Activated CD4-positive, alpha-beta memory T cell treated with anti-CD3 and anti-CD28 coated beads for 36 hours (primary cell): ENCODE measurements at regions not wholly inside any gene's neighbourhood (a gene's known extent, or its start where the extent isn't known, plus 50 kb on each side); places are given as distances from the start of the nearest gene placed in this dataset.

Source experiments
- CTCF ChIA-PET: fragments of 350-600 bp; sonication (Branson Sonifier 250); formaldehyde crosslinking; loops from one replicate; lab custom pipeline; 2021; ENCODE audit warnings: antibody characterized with exemption, inconsistent platforms; lab: Charles Lee
- POLR2A ChIA-PET: fragments of 350-600 bp; sonication (Branson Sonifier 250); formaldehyde crosslinking; loops from one replicate; lab custom pipeline; 2021; ENCODE audit warnings: antibody characterized with exemption; lab: Charles Lee
- DNase-seq: peaks from one replicate; pipeline ENCODE4 v3.0.0-alpha.2; 2020
- H3K27ac Mint-ChIP-seq: one replicate; pipeline ENCODE4 v1.8.0; 2021; ENCODE audit warnings: mixed read lengths
- H3K27me3 Mint-ChIP-seq: one replicate; pipeline ENCODE4 v1.8.0; 2021; ENCODE audit warnings: mixed read lengths
- H3K36me3 Mint-ChIP-seq: one replicate; pipeline ENCODE4 v1.8.0; 2021; ENCODE audit warnings: mixed read lengths
- H3K4me1 Mint-ChIP-seq: one replicate; pipeline ENCODE4 v1.8.0; 2021; ENCODE audit warnings: low read depth, mixed read lengths
- H3K4me3 Mint-ChIP-seq: one replicate; pipeline ENCODE4 v1.8.0; 2021; ENCODE audit warnings: mild to moderate bottlenecking, mixed read lengths
- H3K9me3 Mint-ChIP-seq: one replicate; pipeline ENCODE4 v1.8.0; 2021; ENCODE audit warnings: mixed read lengths
- intact Hi-C: fragments of 100-400 bp; cut with micrococcal nuclease; formaldehyde crosslinking; loops from one replicate; pipeline ENCODE4 v1.15.1; 2023

DNA sequence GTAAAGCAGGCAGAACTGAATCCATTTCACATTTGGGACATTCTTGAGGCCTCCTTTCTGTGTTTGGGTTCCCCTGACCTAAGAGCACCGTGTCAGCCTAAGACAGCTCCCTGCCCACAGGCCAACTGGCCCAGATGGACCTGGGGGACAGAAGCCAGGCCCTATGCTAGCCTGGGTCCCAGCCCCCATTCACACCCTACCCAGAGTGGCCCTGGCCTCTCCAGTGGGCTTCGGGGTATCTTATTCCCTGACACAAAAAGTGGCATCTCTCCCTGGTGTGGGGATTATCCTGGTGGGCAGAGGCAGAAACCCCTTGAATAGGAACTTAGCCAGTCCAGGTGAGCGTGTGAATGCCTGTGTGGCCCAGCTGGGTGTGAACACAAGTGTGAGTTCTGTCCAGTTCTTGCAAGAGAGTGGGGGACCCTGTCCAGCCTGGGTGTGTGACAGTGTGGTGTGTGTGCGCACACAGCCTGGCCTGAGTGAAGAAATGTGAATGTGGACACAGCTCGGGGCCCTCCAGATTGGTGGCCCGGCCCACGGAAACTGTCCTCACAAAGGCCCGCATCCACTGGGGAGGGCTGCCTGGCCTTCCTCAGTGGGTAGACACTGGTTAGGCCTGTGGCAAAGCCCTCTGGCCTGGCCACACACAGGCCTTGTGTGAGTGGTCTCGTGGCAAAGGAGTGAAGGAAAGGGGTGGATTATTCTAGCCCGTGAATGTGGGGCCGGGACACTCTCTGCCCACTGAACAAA is 63.0 kb upstream of the HAAO start:
- Mint-ChIP-seq H3K4me1 (peaks cover 6% of the 10 kb centered on the region), H3K27me3 (no peaks in the 10 kb centered on the region), H3K36me3 (no peaks in the 10 kb centered on the region), H3K4me3 (no peak overlapping the region), H3K9me3 (peaks cover 9% of the 10 kb centered on the region), H3K27ac (no peak overlapping the region)
- DNase-seq, result no peak
- ChIA-PET POLR2A (no interaction called here), CTCF (no interaction called here)
- intact Hi-C loops, result loop anchor here (5.0 kb wide), 2 partner anchors 277 to 752 kb away; no protein-coding TSS in a partner anchor

DNA sequence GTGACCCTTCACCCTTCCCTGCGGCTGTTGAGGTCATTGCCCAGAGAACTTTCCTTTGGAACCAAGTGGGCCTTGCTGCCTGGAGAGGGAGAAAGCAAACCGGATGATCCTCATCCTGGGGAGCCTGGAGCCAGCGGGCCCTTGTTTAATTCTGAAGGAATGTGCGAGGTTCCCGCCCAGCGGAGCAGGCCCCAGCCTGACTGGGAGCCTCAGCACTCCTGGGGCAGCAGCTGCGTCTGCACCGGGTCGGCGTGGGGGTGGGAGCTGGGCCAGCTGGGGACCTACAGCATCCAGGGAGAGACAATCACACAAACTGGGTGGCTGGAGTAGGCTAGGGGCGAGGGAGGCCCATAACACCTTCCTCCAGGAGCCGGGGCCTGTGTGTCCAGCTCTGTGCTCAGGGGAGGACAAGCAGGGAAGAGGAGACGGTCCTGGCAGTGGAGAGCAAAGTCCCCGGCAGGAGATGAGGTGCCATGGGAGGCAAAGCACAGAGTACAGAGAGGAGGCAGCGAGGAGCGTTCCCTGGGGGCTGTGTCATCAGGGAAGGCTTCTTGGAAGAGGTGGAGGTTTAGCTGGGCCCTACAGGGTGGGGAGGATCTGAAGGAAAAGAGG is 61.9 kb upstream of the HAAO start:
- Mint-ChIP-seq H3K4me1 (peaks cover 6% of the 10 kb centered on the region), H3K27me3 (no peaks in the 10 kb centered on the region), H3K4me3 (no peak overlapping the region), H3K27ac (no peak overlapping the region), H3K9me3 (peaks cover 9% of the 10 kb centered on the region), H3K36me3 (no peaks in the 10 kb centered on the region)
- ChIA-PET CTCF (no interaction called here), POLR2A (no interaction called here)
- DNase-seq, result no peak
- intact Hi-C loops, result no loop called here

DNA sequence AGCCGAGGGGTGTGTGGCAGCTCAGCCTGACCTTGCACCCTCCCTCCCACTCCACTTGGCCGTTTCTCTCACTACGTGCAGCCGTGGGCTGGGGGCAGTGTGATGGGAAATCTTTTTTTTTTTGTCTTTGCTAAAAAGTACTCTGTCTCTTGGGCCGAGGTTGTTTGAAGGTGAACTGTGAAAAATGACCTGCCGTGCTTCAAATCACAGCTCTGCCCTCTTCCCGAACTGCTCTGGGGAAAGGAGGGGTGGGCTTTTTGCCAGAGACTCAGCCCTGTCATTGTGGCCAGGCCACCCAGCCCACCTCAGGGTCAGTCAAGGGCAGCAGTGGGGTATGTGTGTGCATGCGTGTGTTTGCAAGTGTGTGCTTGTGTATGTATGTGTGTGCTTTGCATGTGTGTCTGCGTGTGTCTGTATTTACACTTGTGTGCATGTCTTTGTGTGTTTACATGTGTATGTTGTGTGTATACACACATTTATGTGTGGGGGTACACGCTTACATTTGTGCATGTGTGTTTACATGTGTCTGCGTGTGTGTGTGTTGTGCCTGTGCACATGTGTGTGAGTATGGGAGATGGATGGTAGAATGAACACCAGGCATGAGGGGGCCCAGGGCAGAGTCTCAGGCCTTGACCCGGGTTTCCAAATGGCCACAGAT is 61.3 kb upstream of the HAAO start:
- ChIA-PET CTCF (no interaction called here), POLR2A (no interaction called here)
- no peak for DNase-seq
- intact Hi-C loops, result no loop called here
- Mint-ChIP-seq H3K27me3 (no peaks in the 10 kb centered on the region), H3K4me1 (peaks cover 2% of the 10 kb centered on the region), H3K27ac (no peak overlapping the region), H3K4me3 (no peak overlapping the region), H3K9me3 (peaks cover 5% of the 10 kb centered on the region), H3K36me3 (no peaks in the 10 kb centered on the region)

DNA sequence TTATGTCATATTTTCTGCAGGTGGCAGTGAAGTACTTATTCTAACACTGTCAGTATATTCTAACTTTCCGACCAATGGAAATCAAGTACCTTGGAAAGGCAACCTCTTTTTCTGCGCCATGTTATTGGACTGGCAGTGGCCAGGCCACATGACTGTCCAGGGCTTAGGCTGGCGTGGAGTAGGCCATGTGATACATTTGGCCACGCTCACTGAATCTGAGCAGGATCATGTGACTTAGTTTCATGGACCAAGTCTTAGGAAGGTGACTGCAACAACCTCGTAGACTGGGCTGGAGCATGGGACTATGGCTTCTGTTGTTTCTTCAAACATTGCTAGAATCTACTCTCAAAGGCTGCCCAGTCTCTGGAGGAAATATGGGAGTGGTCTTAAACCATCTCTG is 60.4 kb upstream of the HAAO start:
- Mint-ChIP-seq H3K27me3 (no peaks in the 10 kb centered on the region), H3K4me1 (no peaks in the 10 kb centered on the region), H3K9me3 (no peaks in the 10 kb centered on the region), H3K27ac (no peak overlapping the region), H3K4me3 (no peak overlapping the region), H3K36me3 (no peaks in the 10 kb centered on the region)
- intact Hi-C loops, result no loop called here
- DNase-seq, result no peak
- ChIA-PET CTCF (no interaction called here), POLR2A (no interaction called here)

DNA sequence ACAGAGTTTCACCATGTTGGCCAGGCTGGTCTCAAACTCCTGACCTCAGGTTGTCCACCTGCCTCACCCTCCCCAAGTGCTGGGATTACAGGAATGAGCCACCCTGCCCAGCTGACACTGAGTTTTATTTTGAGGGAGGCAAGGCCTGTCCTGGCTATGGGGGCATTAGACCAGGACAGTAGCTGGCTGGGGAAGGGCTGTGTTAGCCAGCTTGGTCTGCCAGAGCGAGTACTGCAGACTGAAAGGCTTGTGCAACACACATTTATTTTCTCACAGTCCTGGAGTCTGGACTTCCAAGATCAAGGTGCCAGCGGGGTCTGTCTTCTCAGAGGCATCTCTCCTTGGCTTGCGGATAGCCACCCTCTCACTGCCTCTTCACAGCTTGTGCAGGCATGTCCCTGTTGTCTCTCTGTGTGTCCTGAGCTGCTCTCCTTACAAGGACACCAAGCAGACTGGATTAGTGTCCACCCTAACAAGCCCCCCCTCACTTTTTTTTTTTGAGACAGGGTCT is 59.4 kb upstream of the HAAO start:
- CTCF ChIA-PET, result no interaction called here
- Mint-ChIP-seq H3K4me3 (no peak overlapping the region), H3K36me3 (no peaks in the 10 kb centered on the region), H3K27ac (no peak overlapping the region), H3K4me1 (no peaks in the 10 kb centered on the region), H3K27me3 (no peaks in the 10 kb centered on the region), H3K9me3 (no peaks in the 10 kb centered on the region)
- POLR2A ChIA-PET, result interaction anchor here (0.6 kb wide), 1 partner anchor 435 kb away, joined by 6 read pairs; no protein-coding TSS in a partner anchor
- intact Hi-C loops, result no loop called here
- no peak for DNase-seq

DNA sequence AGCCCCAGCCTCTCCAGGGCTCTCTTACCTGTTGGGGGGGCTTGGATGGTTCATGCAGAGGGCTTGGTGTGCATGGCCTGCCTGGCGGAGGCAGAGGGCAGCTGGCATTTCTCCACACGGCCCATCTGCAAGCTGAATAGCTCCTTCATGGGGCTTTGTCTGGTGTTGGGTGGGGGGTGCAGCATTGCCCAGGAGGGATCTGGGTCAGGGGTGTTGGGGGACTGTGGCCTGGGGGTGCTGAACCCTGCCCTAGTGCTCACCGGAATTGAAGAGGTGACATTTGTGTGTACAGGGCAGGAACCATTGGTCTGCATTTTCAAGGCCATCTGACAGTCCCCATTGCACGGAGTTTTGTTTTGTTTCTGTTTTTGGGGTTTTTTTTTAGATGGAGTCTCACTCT is 58.8 kb upstream of the HAAO start:
- Mint-ChIP-seq H3K4me1 (no peaks in the 10 kb centered on the region), H3K4me3 (no peak overlapping the region), H3K27ac (no peak overlapping the region), H3K27me3 (no peaks in the 10 kb centered on the region), H3K36me3 (no peaks in the 10 kb centered on the region), H3K9me3 (no peaks in the 10 kb centered on the region)
- no peak for DNase-seq
- ChIA-PET CTCF (interaction anchor here (4.6 kb wide), 1 partner anchor 8 kb away, joined by 23 read pairs; no protein-coding TSS in a partner anchor), POLR2A (no interaction called here)
- intact Hi-C loops, result no loop called here

DNA sequence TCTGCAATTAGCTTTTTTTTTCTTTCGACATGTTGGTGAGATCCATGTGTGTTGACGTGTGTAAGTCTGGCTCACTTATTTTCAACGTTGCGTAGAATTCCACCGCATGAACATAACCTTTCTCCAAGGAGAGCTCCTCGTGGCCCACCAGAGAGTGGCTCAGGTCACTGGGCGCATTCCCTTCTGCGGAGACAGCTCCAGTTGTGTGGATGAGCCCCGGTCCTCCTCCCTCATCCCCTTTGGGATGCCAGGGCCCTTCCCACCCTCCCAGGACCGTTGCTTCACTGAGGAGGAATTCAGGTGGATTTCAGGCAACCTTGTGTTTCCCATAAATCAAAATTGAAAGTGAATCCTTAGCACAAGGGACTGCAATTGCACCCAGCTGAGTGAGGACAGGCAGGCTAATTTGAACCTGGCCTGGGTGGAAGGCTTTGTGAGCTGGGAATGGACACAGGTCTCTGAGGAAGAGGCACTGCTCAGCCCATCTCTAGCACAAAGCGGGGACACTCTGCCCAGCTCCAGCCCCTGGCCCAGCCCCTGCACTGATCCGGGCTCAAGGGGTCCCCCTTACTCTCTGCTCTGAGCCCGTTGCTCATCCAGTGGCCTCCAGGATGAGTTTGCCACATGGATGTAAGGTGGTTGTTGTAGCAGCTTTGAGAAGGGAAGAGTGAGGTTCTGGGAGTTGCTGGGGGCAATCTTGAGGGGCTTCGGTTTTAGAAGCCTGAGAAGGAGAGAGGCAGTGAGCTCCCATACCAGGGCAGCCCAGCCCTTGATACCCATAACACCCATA is 57.8 kb upstream of the HAAO start:
- Mint-ChIP-seq H3K27ac (no peak overlapping the region), H3K27me3 (no peaks in the 10 kb centered on the region), H3K9me3 (no peaks in the 10 kb centered on the region), H3K36me3 (no peaks in the 10 kb centered on the region), H3K4me1 (no peaks in the 10 kb centered on the region), H3K4me3 (no peak overlapping the region)
- POLR2A ChIA-PET, result interaction anchor here (0.5 kb wide), 1 partner anchor 559 kb away, joined by 3 read pairs; no protein-coding TSS in a partner anchor
- intact Hi-C loops, result no loop called here
- no peak for DNase-seq
- CTCF ChIA-PET, result interaction anchor here (0.9 to 4.6 kb wide), 2 partner anchors 9 to 186 kb away, joined by 3 to 23 read pairs; no protein-coding TSS in a partner anchor

DNA sequence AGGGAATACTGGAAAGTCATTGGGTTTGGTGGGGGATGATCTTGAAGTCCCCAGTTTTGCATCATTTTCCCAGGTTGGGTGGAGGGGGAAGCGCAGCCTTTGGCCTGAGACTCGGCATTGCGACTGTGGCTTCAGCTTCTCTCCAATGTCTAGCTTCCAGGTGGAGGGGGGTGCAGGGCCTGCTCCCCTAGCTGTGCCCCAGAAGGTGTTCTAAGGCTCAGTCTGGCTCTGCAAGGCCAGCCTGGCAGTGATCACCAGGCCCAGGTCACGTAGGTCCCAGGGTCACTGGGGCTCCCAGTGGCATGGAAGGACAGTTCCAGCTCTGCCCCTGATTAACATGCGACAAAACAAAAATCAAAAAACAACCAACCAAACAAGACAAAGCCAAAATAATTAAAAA is 56.9 kb upstream of the HAAO start:
- Mint-ChIP-seq H3K27me3 (no peaks in the 10 kb centered on the region), H3K4me3 (no peak overlapping the region), H3K27ac (no peak overlapping the region), H3K36me3 (no peaks in the 10 kb centered on the region), H3K4me1 (no peaks in the 10 kb centered on the region), H3K9me3 (no peaks in the 10 kb centered on the region)
- no peak for DNase-seq
- ChIA-PET CTCF (interaction anchor here (0.9 to 4.6 kb wide), 2 partner anchors 10 to 185 kb away, joined by 3 to 23 read pairs; no protein-coding TSS in a partner anchor), POLR2A (no interaction called here)
- intact Hi-C loops, result no loop called here

DNA sequence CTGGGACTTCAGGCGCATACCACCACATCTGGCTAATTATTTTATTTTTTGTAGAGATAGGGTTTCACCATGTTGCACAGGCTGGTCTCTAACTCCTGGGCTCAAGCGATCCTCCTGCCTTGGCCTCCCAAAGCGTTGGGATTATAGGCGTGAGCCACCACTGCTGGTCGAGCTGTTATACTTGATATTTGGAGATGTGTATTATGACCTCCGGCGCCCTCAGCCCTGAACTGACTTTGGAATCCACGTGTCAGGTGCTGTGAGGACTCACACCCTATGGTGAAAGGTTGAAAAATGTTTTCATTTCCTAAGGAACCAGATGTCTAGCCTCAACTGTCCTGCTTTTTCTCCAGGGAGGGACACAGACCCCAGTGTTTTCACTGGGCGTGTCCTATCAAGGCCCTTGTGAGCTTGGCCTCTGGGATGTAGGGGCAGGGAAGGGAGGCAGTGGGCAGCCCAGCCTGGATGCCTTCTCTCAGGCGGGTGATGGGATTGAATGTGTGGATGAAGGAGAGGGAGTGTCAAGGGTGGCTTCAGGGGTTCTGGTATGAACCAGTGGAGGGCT is 56.4 kb upstream of the HAAO start:
- Mint-ChIP-seq H3K36me3 (no peaks in the 10 kb centered on the region), H3K27ac (no peak overlapping the region), H3K4me3 (no peak overlapping the region), H3K27me3 (no peaks in the 10 kb centered on the region), H3K9me3 (no peaks in the 10 kb centered on the region), H3K4me1 (no peaks in the 10 kb centered on the region)
- CTCF ChIA-PET, result interaction anchor here (4.6 kb wide), 1 partner anchor 10 kb away, joined by 23 read pairs; no protein-coding TSS in a partner anchor
- intact Hi-C loops, result no loop called here
- POLR2A ChIA-PET, result no interaction called here
- DNase-seq, result no peak

DNA sequence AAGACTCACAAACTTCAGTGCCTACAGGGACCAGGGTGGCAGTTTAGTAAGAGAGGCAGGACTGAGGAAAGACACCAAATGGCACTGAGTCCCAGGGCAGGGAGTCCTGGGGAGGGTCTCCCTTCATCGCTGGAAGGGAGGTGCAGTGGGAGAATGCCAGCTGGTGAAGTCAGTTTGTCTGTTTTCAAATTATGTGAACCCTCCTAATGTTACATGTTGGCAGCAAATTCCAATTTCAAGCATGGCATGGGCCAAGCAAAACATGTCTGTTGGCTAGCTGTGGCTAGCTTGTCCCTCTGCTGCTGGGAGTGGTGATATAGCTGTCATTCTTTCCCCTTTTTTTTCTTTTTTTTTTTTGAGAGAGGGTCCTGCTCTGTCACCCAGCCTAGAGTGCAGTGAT is 55.9 kb upstream of the HAAO start:
- Mint-ChIP-seq H3K27ac (no peak overlapping the region), H3K36me3 (no peaks in the 10 kb centered on the region), H3K4me1 (no peaks in the 10 kb centered on the region), H3K4me3 (no peak overlapping the region), H3K9me3 (no peaks in the 10 kb centered on the region), H3K27me3 (no peaks in the 10 kb centered on the region)
- intact Hi-C loops, result no loop called here
- CTCF ChIA-PET, result interaction anchor here (4.6 kb wide), 1 partner anchor 11 kb away, joined by 23 read pairs; no protein-coding TSS in a partner anchor
- POLR2A ChIA-PET, result no interaction called here
- no peak for DNase-seq

DNA sequence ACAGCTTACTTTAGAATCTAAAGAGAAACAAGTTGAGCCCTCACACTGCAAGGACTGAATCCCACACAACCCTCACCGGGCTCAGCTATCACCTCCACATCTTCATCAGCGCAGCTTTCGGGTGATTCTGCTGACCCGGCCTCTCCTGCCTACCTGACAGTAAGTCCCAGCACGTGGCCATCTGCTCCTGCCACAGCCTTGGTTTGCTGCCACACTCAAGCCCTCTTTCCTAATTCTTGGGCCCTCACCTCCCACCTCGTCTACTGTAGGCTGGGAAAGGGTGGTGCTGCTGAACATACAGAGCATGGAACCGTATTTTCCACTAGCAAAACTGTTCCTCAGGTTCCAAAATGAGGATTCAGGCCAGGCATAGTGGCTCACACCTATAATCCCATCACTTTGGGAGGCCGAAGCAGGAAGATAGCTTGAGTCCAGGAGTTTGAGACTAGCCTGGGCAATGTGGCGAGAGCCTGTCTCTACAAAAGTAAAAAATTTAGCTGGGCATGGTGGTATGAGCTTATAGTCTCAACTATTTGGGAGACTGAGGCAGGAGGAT is 55.3 kb upstream of the HAAO start:
- Mint-ChIP-seq H3K4me1 (no peaks in the 10 kb centered on the region), H3K9me3 (no peaks in the 10 kb centered on the region), H3K27ac (no peak overlapping the region), H3K4me3 (no peak overlapping the region), H3K27me3 (no peaks in the 10 kb centered on the region), H3K36me3 (no peaks in the 10 kb centered on the region)
- intact Hi-C loops, result no loop called here
- CTCF ChIA-PET, result interaction anchor here (1.0 to 4.6 kb wide), 2 partner anchors 11 to 19 kb away, joined by 3 to 23 read pairs; no protein-coding TSS in a partner anchor
- POLR2A ChIA-PET, result no interaction called here
- no peak for DNase-seq
